Activated naive CD4-positive, alpha-beta T cell treated with anti-CD3 and anti-CD28 coated beads, Interleukin-2, amount 50 U/mL, for 72 hours (primary cell): ENCODE measurements at regions not wholly inside any gene's neighbourhood (a gene's known extent, or its start where the extent isn't known, plus 50 kb on each side); places are given as distances from the start of the nearest gene placed in this dataset.

Source experiments
- ATAC-seq, 2 donors: fragments of 150-1000 bp; cut with Tn5 transposase; 2 replicates each; pipeline ENCODE4 v1.10.0; 2021; ENCODE audit warnings: mild to moderate bottlenecking in 2 of 2, moderate library complexity in 2 of 2
- DNase-seq, 2 donors: peaks; one replicate each; pipeline ENCODE4 v3.0.0; 2021 to 2022; ENCODE audit warnings: low spot score in 2 of 2
- H3K27ac Mint-ChIP-seq, 2 donors: one replicate each; pipeline ENCODE4 v1.8.0; 2022; ENCODE audit warnings: mild to moderate bottlenecking in 2 of 2, mixed read lengths in 2 of 2
- H3K36me3 Mint-ChIP-seq, 2 donors: one replicate each; pipeline ENCODE4 v1.8.0; 2022; ENCODE audit warnings: mixed read lengths in 2 of 2
- H3K9me3 Mint-ChIP-seq, 2 donors: one replicate each; pipeline ENCODE4 v1.8.0; 2022; ENCODE audit warnings: mixed read lengths in 2 of 2

- DNase-seq = no peak
- ATAC-seq = no peak
- no peaks in the 10 kb centered on the region for H3K9me3 Mint-ChIP-seq
- no peak overlapping the region for H3K27ac Mint-ChIP-seq
- H3K36me3 Mint-ChIP-seq = no peaks in the 10 kb centered on the region
Observed at GRCh38 chr7:94094298-94094697, 90.1 kb upstream of the BET1 start.

DNA sequence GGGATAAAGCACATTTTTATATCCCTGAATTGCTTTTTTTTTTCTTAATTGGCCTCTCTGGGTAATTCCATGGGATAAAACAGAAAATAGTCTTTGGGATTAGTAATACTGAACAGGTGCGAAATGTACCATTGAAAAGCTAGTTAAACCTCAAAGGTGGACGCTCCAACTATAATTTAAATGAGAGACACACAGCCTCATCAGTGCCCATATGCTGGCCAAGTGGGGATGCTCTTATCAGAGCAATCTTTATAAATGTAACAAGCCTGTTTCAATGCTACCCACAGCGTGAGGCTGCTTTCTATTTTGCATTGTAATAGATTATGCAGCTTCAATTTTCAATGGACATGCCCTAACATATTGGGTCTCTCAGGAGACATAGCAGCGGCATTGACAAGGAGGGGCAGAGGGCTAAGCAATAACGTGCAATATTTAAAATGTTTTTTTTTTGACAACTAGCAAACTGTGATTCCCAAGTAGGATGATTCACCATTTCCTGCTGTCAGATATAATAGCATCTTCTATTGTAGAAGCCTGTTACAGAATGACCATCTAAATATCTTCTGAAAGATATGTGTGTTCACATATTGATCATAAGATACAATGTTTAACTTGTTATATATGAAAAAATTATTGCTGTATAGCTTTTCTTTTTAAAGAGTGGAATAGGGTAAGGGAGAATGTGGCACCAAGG, 91.3 kb upstream of the BET1 start:
- ATAC-seq (no peak), DNase-seq (no peak)
- Mint-ChIP-seq H3K27ac (no peak overlapping the region), H3K36me3 (no peaks in the 10 kb centered on the region), H3K9me3 (no peaks in the 10 kb centered on the region)

DNA sequence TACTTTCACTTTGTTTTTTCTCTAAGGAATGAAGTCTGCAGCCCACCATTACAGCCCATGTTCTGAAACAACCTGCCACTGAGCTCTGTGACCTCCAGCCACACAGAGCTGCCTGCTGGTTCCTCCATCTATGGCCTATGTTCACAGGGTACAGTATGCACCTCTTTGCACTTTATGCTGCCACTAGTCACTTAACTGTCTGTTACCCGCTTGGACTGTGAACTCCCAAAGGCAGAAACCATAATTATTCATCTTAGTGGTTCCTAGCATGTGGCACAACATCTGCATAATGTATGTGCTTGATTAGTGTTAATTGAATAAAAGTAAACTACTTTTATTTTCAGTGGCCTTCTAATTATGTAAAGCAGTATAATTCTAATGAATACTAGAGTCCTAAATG, 95.5 kb upstream of the BET1 start:
- Mint-ChIP-seq H3K9me3 (no peaks in the 10 kb centered on the region), H3K27ac (no peak overlapping the region), H3K36me3 (no peaks in the 10 kb centered on the region)
- no peak for ATAC-seq
- no peak for DNase-seq

- ATAC-seq (no peak), DNase-seq (no peak)
- no peaks in the 10 kb centered on the region for H3K9me3 Mint-ChIP-seq
- no peak overlapping the region for H3K27ac Mint-ChIP-seq
- no peaks in the 10 kb centered on the region for H3K36me3 Mint-ChIP-seq
Observed at GRCh38 chr7:94100723-94101345, 96.7 kb upstream of the BET1 start.

DNA sequence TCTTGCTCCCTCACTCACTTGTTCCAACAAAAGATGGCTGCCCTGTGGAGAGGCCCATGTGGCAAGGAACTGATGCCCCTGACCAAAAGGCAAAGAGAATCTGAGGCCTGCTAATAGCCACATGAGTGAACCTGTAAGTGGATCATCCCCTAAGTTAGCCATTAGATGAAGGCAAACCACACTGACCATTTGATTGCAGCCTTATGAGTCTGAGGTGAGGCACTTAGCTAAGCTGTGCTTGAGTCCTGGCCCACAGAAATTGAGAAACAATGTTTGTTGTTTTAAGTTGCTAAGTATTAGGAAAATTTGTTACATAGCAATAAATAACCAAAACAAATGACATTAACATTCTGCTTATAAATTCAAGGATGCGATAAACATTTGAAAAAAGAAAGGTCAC, 100.1 kb upstream of the BET1 start:
- no peak for ATAC-seq
- Mint-ChIP-seq H3K27ac (no peak overlapping the region), H3K36me3 (no peaks in the 10 kb centered on the region), H3K9me3 (no peaks in the 10 kb centered on the region)
- no peak for DNase-seq

DNA sequence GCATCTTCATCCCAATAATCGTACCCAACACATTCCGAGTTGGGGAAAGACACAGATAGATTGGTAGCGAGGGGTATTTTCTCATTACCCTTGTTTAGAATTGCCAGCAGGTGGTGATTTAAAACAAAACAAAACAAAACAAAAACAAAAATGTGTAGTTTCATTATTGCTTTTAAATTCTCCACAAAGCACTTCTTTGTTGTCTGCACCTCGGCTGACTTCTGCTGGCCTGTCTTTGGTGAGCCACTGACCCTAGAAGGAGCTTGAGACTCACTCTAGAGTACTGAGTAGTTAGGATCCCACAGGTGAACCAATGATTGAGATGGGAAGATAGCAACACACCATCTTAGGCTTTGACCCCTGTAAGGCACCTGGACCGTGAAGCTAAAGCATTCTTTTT, 105.4 kb upstream of the BET1 start:
- Mint-ChIP-seq H3K9me3 (no peaks in the 10 kb centered on the region), H3K36me3 (no peaks in the 10 kb centered on the region), H3K27ac (no peak overlapping the region)
- no peak for ATAC-seq
- no peak for DNase-seq

DNA sequence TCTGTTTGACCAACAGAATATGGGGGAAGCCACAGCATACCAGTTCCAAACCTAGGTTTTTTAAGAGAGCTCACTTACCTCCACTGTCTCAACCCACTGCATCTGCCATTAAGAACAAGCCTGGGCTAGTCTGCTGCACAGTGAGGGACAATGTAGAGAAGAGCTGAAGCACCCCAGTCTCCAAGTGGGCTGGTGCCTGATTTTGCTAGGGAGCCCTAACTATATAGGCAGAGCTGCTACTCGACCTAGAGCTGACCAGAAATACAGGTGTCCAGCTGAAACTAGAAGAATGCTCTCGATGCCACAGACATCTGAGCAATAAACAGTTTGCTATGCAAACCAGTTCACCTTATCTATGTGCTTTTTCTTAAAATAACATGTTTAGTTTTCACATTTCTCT, 106.9 kb upstream of the BET1 start:
- H3K27ac Mint-ChIP-seq = no peak overlapping the region
- H3K9me3 Mint-ChIP-seq = no peaks in the 10 kb centered on the region
- ATAC-seq (no peak), DNase-seq (no peak)
- no peaks in the 10 kb centered on the region for H3K36me3 Mint-ChIP-seq

DNA sequence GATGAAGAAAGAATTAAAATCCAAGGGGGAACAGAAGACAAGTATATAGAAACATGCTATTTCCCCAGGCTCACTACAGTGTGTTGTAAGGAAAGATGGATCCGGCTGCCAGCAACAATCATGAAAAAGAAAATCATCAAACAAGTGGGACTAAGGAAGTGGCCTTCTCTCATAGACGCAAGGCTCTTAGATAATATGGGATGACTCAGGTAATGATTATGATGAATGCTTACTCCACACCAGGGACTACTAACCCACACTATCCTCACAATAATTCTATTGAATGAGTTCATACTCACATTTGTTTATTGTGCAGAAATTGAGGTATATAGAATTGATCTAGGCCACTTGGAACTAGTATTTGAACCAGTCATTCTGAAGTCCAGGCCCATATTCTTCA, 111.2 kb upstream of the BET1 start:
- DNase-seq (no peak), ATAC-seq (no peak)
- Mint-ChIP-seq H3K36me3 (no peaks in the 10 kb centered on the region), H3K27ac (no peak overlapping the region), H3K9me3 (no peaks in the 10 kb centered on the region)

GRCh38 chr7:94123136-94123535, 119.0 kb upstream of the BET1 start:
- H3K9me3 Mint-ChIP-seq = no peaks in the 10 kb centered on the region
- no peaks in the 10 kb centered on the region for H3K36me3 Mint-ChIP-seq
- H3K27ac Mint-ChIP-seq = no peak overlapping the region
- DNase-seq = no peak
- ATAC-seq = no peak

GRCh38 chr7:94127026-94127425, 122.9 kb upstream of the BET1 start:
- DNase-seq = no peak
- Mint-ChIP-seq H3K36me3 (no peaks in the 10 kb centered on the region), H3K27ac (no peak overlapping the region), H3K9me3 (no peaks in the 10 kb centered on the region)
- no peak for ATAC-seq

GRCh38 chr7:94128072-94128471, 123.9 kb upstream of the BET1 start:
- no peak for ATAC-seq

GRCh38 chr7:94129443-94130140, 125.4 kb upstream of the BET1 start:
- H3K9me3 Mint-ChIP-seq = no peaks in the 10 kb centered on the region
- ATAC-seq (no peak), DNase-seq (no peak)
- no peaks in the 10 kb centered on the region for H3K36me3 Mint-ChIP-seq
- no peak overlapping the region for H3K27ac Mint-ChIP-seq

More at GRCh38 chr7:94128072-94128471, 123.9 kb upstream of the BET1 start:
- DNase-seq = no peak
- H3K9me3 Mint-ChIP-seq = no peaks in the 10 kb centered on the region
- no peak overlapping the region for H3K27ac Mint-ChIP-seq
- no peaks in the 10 kb centered on the region for H3K36me3 Mint-ChIP-seq

GRCh38 chr7:94130716-94131115, 126.6 kb upstream of the BET1 start:
- no peak for DNase-seq
- no peaks in the 10 kb centered on the region for H3K9me3 Mint-ChIP-seq
- H3K36me3 Mint-ChIP-seq = no peaks in the 10 kb centered on the region
- H3K27ac Mint-ChIP-seq = no peak overlapping the region
- no peak for ATAC-seq

DNA sequence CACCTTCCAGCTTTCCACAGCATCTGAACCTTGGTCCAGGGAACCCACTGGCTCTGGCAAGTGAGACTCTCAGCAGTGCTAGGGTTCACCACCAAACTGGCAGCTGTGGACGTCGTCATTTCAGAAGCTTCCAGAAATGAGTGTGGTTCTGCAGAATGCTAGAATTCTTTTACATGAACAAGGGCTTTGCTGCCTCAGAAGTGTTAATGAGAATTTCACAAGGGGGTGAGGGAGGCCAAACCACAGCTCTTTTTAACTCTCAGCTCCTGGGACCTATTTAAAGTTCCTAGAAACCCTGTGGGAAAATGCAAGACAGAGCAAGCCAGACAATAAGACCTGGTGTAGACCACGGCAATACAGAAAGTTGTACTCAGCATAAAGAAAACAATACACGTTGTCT, 129.3 kb upstream of the BET1 start:
- Mint-ChIP-seq H3K9me3 (no peaks in the 10 kb centered on the region), H3K27ac (no peak overlapping the region), H3K36me3 (no peaks in the 10 kb centered on the region)
- no peak for ATAC-seq
- no peak for DNase-seq

DNA sequence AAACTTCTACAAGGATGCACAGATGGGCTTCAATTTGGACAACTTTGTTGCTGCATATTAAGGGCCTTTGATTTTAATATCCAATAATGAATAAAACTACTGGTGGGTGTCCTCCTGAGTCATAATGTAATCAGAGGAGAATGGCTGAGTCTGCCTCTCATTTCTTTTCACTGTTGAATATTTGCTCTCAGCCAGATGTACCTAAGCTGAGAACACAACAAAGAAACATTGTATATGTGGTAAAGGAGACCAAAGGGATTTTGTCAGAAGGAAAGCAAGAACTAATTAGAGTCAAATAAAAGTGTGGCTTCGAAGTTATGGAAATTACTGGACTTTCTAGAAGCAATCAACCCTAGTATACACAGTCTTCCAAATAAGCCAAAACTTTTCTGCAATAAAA, 131.0 kb upstream of the BET1 start:
- DNase-seq (no peak), ATAC-seq (no peak)
- no peak overlapping the region for H3K27ac Mint-ChIP-seq
- H3K36me3 Mint-ChIP-seq = no peaks in the 10 kb centered on the region
- H3K9me3 Mint-ChIP-seq = no peaks in the 10 kb centered on the region

- no peak overlapping the region for H3K27ac Mint-ChIP-seq
- no peaks in the 10 kb centered on the region for H3K9me3 Mint-ChIP-seq
- DNase-seq (no peak), ATAC-seq (no peak)
- no peaks in the 10 kb centered on the region for H3K36me3 Mint-ChIP-seq
Observed at GRCh38 chr7:94142281-94142680, 138.1 kb upstream of the BET1 start.

DNA sequence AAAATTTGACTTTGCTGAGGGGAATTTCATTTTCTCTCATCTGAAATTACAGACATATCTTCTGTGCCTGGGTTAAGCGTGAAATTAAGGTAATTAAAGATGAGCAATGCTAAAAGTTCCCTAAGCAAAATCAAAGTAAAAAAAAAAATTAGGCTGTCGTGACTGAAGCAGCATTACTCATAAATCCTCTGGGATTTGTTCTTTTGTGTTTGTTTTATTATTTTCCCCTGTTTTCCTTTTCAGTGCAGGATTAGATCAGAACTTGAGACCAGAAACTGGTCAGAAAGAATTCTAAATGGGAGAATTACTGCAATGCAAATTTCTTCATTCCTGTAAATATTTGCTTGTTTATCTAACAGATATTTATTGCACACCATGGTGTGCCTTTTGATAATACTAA, 141.4 kb upstream of the BET1 start:
- Mint-ChIP-seq H3K36me3 (no peaks in the 10 kb centered on the region), H3K9me3 (no peaks in the 10 kb centered on the region), H3K27ac (no peak overlapping the region)
- DNase-seq = no peak
- ATAC-seq = no peak

DNA sequence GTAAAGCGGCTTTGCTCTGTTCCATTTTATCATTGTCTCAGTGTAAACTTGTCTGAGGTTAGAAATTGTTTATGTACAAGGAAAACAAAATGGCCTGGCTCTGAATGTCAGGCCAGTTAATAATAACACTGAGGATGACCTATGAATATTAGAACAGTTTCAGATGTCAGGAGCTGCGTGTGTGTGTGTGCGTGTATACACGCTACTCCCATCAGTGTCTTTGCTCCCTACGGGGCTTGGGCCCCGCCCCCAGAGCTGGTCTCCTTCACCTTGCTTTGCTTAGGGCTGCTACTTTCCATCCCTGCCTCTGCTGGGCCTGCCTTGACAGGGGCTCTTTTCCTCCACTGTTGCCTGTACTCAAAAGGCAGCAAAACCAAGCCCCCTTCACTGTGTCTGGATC, 142.3 kb upstream of the BET1 start:
- no peaks in the 10 kb centered on the region for H3K9me3 Mint-ChIP-seq
- no peaks in the 10 kb centered on the region for H3K36me3 Mint-ChIP-seq
- no peak for DNase-seq
- H3K27ac Mint-ChIP-seq = no peak overlapping the region
- ATAC-seq = no peak
